ENCODE measurements at regions not wholly inside any gene's neighbourhood (a gene's known extent, or its start where the extent isn't known, plus 50 kb on each side); places are given as distances from the start of the nearest gene placed in this dataset.
A peak's percentile ranks its signal among the peaks of the same experiment; 100 is the strongest.
"Not testable (repeated sequence)": the region's sequence is repeated elsewhere in the genome, so short reads cannot be mapped to it uniquely, and the experiment has no call there.

DNA sequence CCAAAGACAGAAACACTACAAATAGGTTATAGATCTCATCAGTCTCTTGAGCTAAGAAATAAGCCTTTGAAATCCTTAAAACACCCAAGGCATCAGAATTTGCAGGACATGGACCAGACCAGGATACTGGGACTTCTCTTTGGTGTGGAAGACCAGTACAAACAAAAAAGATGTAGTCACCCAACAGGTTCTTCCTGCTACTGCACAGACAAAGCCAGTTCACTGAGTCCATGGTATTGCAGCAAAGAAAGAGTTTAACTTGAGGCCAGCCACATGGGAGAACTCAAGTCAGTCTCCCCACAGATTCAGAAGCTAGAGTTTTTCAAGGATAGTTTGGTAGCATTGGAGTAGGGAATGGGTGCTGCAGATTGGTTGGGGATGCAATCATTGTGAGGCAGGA is 169.6 kb upstream of the NDUFV2 start:
- Histone ChIP-seq H3K27me3 (replicated peaks; ENCODE audit: insufficient read depth) (no peaks in the 10 kb centered on the region), H3K9me3 (no peaks in the 10 kb centered on the region), H3K4me3 (no peak overlapping the region), H3K4me1 (replicated peaks) (no peaks in the 10 kb centered on the region), H3K36me3 (no peaks in the 10 kb centered on the region), H3K27ac (no peak overlapping the region)
- no peak for DNase-seq (ENCODE audit: low spot score)
- TF ChIP-seq POLR2AphosphoS5 (IDR thresholded peaks at IDR 0.05): no peak
- TF ChIP-seq POLR2A (IDR thresholded peaks at IDR 0.05): no peak
- TF ChIP-seq, protein P1, sequence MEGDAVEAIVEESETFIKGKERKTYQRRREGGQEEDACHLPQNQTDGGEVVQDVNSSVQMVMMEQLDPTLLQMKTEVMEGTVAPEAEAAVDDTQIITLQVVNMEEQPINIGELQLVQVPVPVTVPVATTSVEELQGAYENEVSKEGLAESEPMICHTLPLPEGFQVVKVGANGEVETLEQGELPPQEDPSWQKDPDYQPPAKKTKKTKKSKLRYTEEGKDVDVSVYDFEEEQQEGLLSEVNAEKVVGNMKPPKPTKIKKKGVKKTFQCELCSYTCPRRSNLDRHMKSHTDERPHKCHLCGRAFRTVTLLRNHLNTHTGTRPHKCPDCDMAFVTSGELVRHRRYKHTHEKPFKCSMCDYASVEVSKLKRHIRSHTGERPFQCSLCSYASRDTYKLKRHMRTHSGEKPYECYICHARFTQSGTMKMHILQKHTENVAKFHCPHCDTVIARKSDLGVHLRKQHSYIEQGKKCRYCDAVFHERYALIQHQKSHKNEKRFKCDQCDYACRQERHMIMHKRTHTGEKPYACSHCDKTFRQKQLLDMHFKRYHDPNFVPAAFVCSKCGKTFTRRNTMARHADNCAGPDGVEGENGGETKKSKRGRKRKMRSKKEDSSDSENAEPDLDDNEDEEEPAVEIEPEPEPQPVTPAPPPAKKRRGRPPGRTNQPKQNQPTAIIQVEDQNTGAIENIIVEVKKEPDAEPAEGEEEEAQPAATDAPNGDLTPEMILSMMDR (IDR thresholded peaks at IDR 0.05): no peak
- intact Hi-C loops (cut with DNase I): no loop called here

DNA sequence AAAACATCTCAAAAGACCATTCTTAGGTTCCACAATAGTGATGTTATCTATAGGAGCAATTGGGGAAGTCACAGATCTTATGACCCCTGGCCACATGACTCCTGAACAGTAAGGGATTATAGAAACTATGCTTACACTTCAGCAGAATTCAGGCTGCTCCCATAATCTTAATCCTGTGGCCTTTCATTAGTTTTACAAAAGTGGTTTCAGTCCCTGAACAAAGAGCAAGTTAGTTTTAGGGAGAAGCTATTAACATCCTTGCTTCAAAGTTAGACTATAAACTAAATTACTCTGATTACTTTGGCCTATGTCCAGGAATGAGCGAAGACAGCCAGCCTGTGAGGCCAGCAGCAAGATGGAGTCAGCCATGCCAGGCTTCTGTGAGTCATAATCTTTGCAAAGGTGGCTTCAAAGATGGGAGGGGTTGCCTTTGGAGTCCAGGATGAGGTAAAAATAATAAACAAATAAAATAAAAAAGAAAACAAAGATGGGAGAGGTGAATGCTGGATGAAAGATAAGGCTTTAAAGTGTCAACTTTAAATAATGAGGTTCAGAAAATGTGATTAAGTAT is 168.7 kb upstream of the NDUFV2 start:
- H3K27ac ChIP-seq: no peak overlapping the region
- H3K36me3 ChIP-seq: no peaks in the 10 kb centered on the region
- no peak for DNase-seq (ENCODE audit: low spot score)
- TF ChIP-seq POLR2A (IDR thresholded peaks at IDR 0.05) (no peak), POLR2AphosphoS5 (IDR thresholded peaks at IDR 0.05) (no peak)
- TF ChIP-seq, protein P1 (IDR thresholded peaks at IDR 0.05): no peak
- intact Hi-C loops (cut with DNase I): no loop called here
- H3K4me3 ChIP-seq: no peak overlapping the region
- no peaks in the 10 kb centered on the region for H3K4me1 ChIP-seq (replicated peaks)
- WGBS: 11% methylated on average over 1 of the region's 1 CpG
- H3K27me3 ChIP-seq (replicated peaks; ENCODE audit: insufficient read depth): no peaks in the 10 kb centered on the region
- H3K9me3 ChIP-seq: no peaks in the 10 kb centered on the region

DNA sequence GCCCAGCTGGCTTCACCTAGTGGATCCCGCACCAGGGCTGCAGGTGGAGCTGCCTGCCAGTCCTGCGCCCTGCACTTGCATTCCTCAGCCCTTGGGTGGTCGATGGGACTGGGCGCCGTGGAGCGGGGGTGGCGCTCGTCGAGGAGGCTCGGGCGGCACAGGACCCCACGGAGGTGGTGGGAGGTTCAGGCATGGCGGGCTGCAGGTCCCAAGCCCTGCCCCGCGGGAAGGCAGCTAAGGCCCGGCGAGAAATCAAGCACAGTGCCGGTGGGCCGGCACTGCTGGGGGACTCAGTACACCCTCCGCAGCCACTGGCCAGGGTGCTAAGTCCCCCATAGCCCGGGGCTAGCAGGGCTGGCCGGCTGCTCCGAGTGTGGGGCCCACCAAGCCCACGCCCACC is 167.2 kb upstream of the NDUFV2 start:
- H3K9me3 ChIP-seq; H3K4me3 ChIP-seq; DNase-seq (ENCODE audit: low spot score); H3K36me3 ChIP-seq; intact Hi-C loops (cut with DNase I); H3K4me1 ChIP-seq (replicated peaks); H3K27me3 ChIP-seq (replicated peaks; ENCODE audit: insufficient read depth); H3K27ac ChIP-seq: not testable (repeated sequence)
- whole genome bisulfite sequencing: 97% methylated on average over 23 of the region's 24 CpGs

DNA sequence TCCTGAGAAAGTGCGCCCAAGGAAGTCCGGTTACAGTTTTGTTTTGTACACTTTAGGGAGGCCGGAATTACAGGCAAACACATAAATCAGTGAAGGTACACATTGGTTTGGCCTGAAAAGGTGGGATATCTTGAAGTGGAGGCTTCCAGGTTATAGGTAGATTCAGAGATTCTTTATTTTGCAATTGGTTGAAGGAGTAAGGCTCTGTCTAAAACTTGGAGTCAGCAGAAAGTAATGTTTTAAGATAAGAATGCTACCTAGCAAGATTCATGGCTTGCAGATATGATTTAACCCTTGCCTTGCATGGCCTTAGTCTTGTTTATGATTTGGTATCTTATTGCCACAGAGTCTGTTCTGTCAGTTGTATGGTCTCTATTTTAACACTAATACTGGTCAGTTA is 165.9 kb upstream of the NDUFV2 start:
- TF ChIP-seq, protein P1 (IDR thresholded peaks at IDR 0.05): no peak
- TF ChIP-seq POLR2A (IDR thresholded peaks at IDR 0.05) (no peak), POLR2AphosphoS5 (IDR thresholded peaks at IDR 0.05) (no peak)
- no peaks in the 10 kb centered on the region for H3K9me3 ChIP-seq
- WGBS: 49% methylated on average over 3 of the region's 3 CpGs
- no peak for DNase-seq (ENCODE audit: low spot score)
- no peaks in the 10 kb centered on the region for H3K36me3 ChIP-seq
- no peaks in the 10 kb centered on the region for H3K27me3 ChIP-seq (replicated peaks; ENCODE audit: insufficient read depth)
- intact Hi-C loops (cut with DNase I): no loop called here
- H3K27ac ChIP-seq: no peak overlapping the region
- no peaks in the 10 kb centered on the region for H3K4me1 ChIP-seq (replicated peaks)
- no peak overlapping the region for H3K4me3 ChIP-seq

DNA sequence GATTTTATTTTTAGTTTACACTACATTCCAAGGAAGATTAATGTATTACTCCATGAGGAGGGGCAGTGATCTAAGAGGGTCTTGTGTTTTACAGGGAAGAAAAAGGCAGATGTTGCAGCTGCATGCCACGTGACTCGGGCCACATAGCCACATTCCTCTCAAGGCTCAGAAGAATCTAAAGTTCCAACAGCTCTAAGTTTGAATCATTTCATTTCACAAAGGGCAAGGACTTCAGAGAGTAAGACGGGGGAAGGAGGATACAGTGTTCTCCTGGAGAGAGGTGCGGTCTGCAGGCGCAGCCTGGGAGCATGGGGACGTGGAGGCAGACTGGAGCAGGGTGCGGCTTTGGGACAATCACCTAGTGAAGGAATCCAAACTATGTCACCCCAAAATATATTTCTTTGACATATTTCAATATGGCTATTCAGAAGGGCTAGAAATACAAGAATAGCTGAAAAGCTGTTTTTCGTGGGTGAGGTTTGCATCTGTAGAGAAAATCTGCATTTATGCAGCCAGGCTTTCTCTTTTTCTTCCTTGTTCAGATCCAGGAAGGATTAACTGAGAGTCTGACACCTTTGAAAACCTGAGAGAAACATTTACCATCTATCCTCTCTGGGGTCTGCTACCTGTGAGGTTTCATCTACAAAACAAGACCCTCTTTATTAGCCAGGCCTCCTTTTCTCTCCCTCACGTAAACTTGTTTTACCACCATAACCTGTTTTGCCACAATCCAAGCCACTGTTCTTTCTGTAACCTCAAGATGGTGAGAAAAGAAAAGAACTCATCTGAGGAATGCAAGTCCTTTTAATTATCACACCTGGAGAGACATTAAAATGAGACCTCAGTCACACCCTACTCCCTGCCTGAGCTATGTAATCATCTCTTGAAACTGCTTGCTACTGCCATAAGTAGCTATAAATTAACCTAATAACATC is 165.1 kb upstream of the NDUFV2 start:
- Histone ChIP-seq H3K4me1 (replicated peaks) (no peaks in the 10 kb centered on the region), H3K9me3 (no peaks in the 10 kb centered on the region), H3K27ac (no peak overlapping the region), H3K27me3 (replicated peaks; ENCODE audit: insufficient read depth) (no peaks in the 10 kb centered on the region), H3K36me3 (no peaks in the 10 kb centered on the region), H3K4me3 (no peak overlapping the region)
- intact Hi-C loops (cut with DNase I): no loop called here
- 78% methylated on average over 9 of the region's 9 CpGs for WGBS
- TF ChIP-seq POLR2AphosphoS5 (IDR thresholded peaks at IDR 0.05): no peak
- no peak for TF ChIP-seq POLR2A (IDR thresholded peaks at IDR 0.05)
- TF ChIP-seq, protein P1 (IDR thresholded peaks at IDR 0.05): no peak
- DNase-seq (ENCODE audit: low spot score): peak; percentile 8

Measured in prostate gland (tissue), 2 donors.